Hippocampal formation (tissue), 2 donors: ENCODE measurements at regions not wholly inside any gene's neighbourhood (a gene's known extent, or its start where the extent isn't known, plus 50 kb on each side); places are given as distances from the start of the nearest gene placed in this dataset.

ENCODE experiments used
- DNase-seq, 2 donors: peaks; one replicate each; lab custom pipeline; 2025; lab: John Stamatoyannopoulos, UW

GRCh38 chr7:21029006-21029405, 242.3 kb upstream of the SP8 start:
- DNase-seq, result no peak

- DNase-seq, result no peak
These were observed 243.7 kb upstream of the SP8 start for GRCh38 chr7:21030237-21030871.

GRCh38 chr7:21041252-21041651, 254.6 kb upstream of the SP8 start:
- DNase-seq, result no peak

- no peak for DNase-seq
These were observed 255.0 kb upstream of the SP8 start for GRCh38 chr7:21041666-21042065.

- no peak for DNase-seq
These were observed 257.7 kb upstream of the SP8 start for GRCh38 chr7:21044384-21044783.

GRCh38 chr7:21044913-21045568, 258.4 kb upstream of the SP8 start:
- DNase-seq, result no peak

GRCh38 chr7:21051865-21052264, 265.2 kb upstream of the SP8 start:
- no peak for DNase-seq

- no peak for DNase-seq
These were observed 267.9 kb upstream of the SP8 start for GRCh38 chr7:21054427-21055112.

GRCh38 chr7:21059069-21059468, 272.4 kb upstream of the SP8 start:
- DNase-seq, result no peak

- DNase-seq, result no peak
These were observed 276.4 kb upstream of the SP8 start for GRCh38 chr7:21063106-21063505.

- no peak for DNase-seq
These were observed 278.3 kb upstream of the SP8 start for GRCh38 chr7:21064698-21065648.

GRCh38 chr7:21066221-21066620, 279.5 kb upstream of the SP8 start:
- DNase-seq, result no peak

- DNase-seq, result no peak
These were observed 280.5 kb upstream of the SP8 start for GRCh38 chr7:21067216-21067615.

- no peak for DNase-seq
These were observed 283.9 kb upstream of the SP8 start for GRCh38 chr7:21070571-21071090.

- no peak for DNase-seq
These were observed 285.1 kb upstream of the SP8 start for GRCh38 chr7:21071561-21072501.

- no peak for DNase-seq
These were observed 289.4 kb upstream of the SP8 start for GRCh38 chr7:21076054-21076453.

- DNase-seq, result no peak
These were observed 289.9 kb upstream of the SP8 start for GRCh38 chr7:21076574-21076973.

- no peak for DNase-seq
These were observed 290.9 kb upstream of the SP8 start for GRCh38 chr7:21077602-21078001.

- DNase-seq, result no peak
These were observed 297.6 kb upstream of the SP8 start for GRCh38 chr7:21084286-21084685.

- DNase-seq, result no peak
These were observed 300.0 kb upstream of the SP8 start for GRCh38 chr7:21086688-21087087.

- DNase-seq, result no peak
These were observed 303.0 kb upstream of the SP8 start for GRCh38 chr7:21089653-21090052.
